COLO668 (cell line): ENCODE measurements at regions not wholly inside any gene's neighbourhood (a gene's known extent, or its start where the extent isn't known, plus 50 kb on each side); places are given as distances from the start of the nearest gene placed in this dataset.
"Not testable (repeated sequence)": the region's sequence is repeated elsewhere in the genome, so short reads cannot be mapped to it uniquely, and the experiment has no call there.

Source experiments
- DNase-seq: peaks from one replicate; lab custom pipeline; 2025; ENCODE audit not compliant: unreplicated experiment; lab: John Stamatoyannopoulos, UW

- no peak for DNase-seq
Observed at GRCh38 chr11:22041039-22041438, 151.8 kb upstream of the ANO5 start.

GRCh38 chr11:22042081-22042480, 150.8 kb upstream of the ANO5 start:
- DNase-seq: no peak

- DNase-seq: no peak
Observed at GRCh38 chr11:22044126-22044525, 148.8 kb upstream of the ANO5 start.

- DNase-seq: no peak
Observed at GRCh38 chr11:22049276-22049675, 143.6 kb upstream of the ANO5 start.

- DNase-seq: no peak
Observed at GRCh38 chr11:22065472-22065871, 127.4 kb upstream of the ANO5 start.

GRCh38 chr11:22069844-22070243, 123.0 kb upstream of the ANO5 start:
- DNase-seq: no peak

- DNase-seq: no peak
Observed at GRCh38 chr11:22076271-22076930, 116.5 kb upstream of the ANO5 start.

- DNase-seq: no peak
Observed at GRCh38 chr11:22078063-22078462, 114.8 kb upstream of the ANO5 start.

- no peak for DNase-seq
Observed at GRCh38 chr11:22079133-22079872, 113.6 kb upstream of the ANO5 start.

- no peak for DNase-seq
Observed at GRCh38 chr11:22082178-22082577, 110.7 kb upstream of the ANO5 start.

GRCh38 chr11:22082788-22083187, 110.1 kb upstream of the ANO5 start:
- DNase-seq: no peak

- no peak for DNase-seq
Observed at GRCh38 chr11:22084056-22084455, 108.8 kb upstream of the ANO5 start.

- DNase-seq: no peak
Observed at GRCh38 chr11:22084564-22084963, 108.3 kb upstream of the ANO5 start.

GRCh38 chr11:22089609-22090008, 103.3 kb upstream of the ANO5 start:
- DNase-seq: no peak

GRCh38 chr11:22106566-22106965, 86.3 kb upstream of the ANO5 start:
- no peak for DNase-seq

GRCh38 chr11:22115470-22116029, 77.3 kb upstream of the ANO5 start:
- DNase-seq: no peak

GRCh38 chr11:22127981-22128380, 64.9 kb upstream of the ANO5 start:
- not testable (repeated sequence) for DNase-seq

- no peak for DNase-seq
Observed at GRCh38 chr11:22130462-22131053, 62.3 kb upstream of the ANO5 start.

GRCh38 chr11:22133776-22134175, 59.1 kb upstream of the ANO5 start:
- no peak for DNase-seq

GRCh38 chr11:22138264-22138663, 54.6 kb upstream of the ANO5 start:
- DNase-seq: no peak
